Panc1 (cell line): ENCODE measurements at regions not wholly inside any gene's neighbourhood (a gene's known extent, or its start where the extent isn't known, plus 50 kb on each side); places are given as distances from the start of the nearest gene placed in this dataset.

ENCODE experiments used
- ATAC-seq: fragments of 200-7000 bp; cut with Tn5 transposase; 2 replicates; pipeline ENCODE4 v1.9.1; 2020; ENCODE audit warnings: mild to moderate bottlenecking, moderate library complexity
- BruUV-seq: library from RNA; stranded (reverse); fragments of 400-500 nt; replicated peaks from 2 replicates; lab custom pipeline; 2021; lab: Mats Ljungman, UMichigan
- CTCF ChIA-PET: fragments of 300-600 bp; sonication (Branson Sonifier 250); formaldehyde crosslinking; loops from one replicate; lab custom pipeline; 2022; ENCODE audit warnings: antibody characterized with exemption; lab: Charles Lee
- POLR2A ChIA-PET: fragments of 300-600 bp; sonication (Branson Sonifier 250); formaldehyde crosslinking; loops from one replicate; lab custom pipeline; 2022; ENCODE audit warnings: antibody characterized with exemption; lab: Charles Lee
- DNase-seq: peaks from one replicate; pipeline ENCODE4 v3.0.0-alpha.2; 2010; ENCODE audit warnings: low read depth, low spot score
- H3K27ac ChIP-seq: 2 replicates; pipeline ENCODE4 v1.5.1; 2011; ENCODE audit warnings: mild to moderate bottlenecking, low read length, inconsistent platforms
- H3K27me3 ChIP-seq: fragments of 200-500 bp; sonication (Bioruptor generic); 2 replicates; pipeline ENCODE4 v1.6.0; 2014; ENCODE audit warnings: low read length, inconsistent platforms; ENCODE audit not compliant: control insufficient read depth, insufficient read depth
- H3K36me3 ChIP-seq: fragments of 200-500 bp; sonication (Bioruptor generic); 2 replicates; pipeline ENCODE4 v1.5.1; 2014; ENCODE audit warnings: inconsistent platforms, mild to moderate bottlenecking, low read length, moderate library complexity; ENCODE audit not compliant: control insufficient read depth, insufficient read depth
- H3K4me1 ChIP-seq: 2 replicates; pipeline ENCODE4 v1.5.1; 2011; ENCODE audit warnings: inconsistent platforms, mild to moderate bottlenecking, low read length, moderate library complexity; ENCODE audit not compliant: control insufficient read depth, insufficient read depth
- H3K4me3 ChIP-seq, 2 experiments: 2 replicates each; pipeline ENCODE4 v1.5.1; 2011 to 2012; ENCODE audit warnings: low read depth in 2 of 2, low read length in 2 of 2, mild to moderate bottlenecking in 2 of 2, inconsistent platforms in 1 of 2, moderate library complexity in 1 of 2
- H3K9me3 ChIP-seq: fragments of 200-500 bp; sonication (Bioruptor generic); 2 replicates; pipeline ENCODE4 v1.5.1; 2014; ENCODE audit warnings: low read depth, mild to moderate bottlenecking, inconsistent platforms, low read length, moderate library complexity; ENCODE audit not compliant: control insufficient read depth, insufficient read depth
- CTCF ChIP-seq: fragments of 450-650 bp; IDR thresholded peaks from 2 replicates; pipeline ENCODE4 v1.5.1; 2017; ENCODE audit warnings: mild to moderate bottlenecking
- POLR2AphosphoS5 ChIP-seq: IDR thresholded peaks from 2 replicates; pipeline ENCODE4 v1.6.1; 2012; ENCODE audit warnings: mild to moderate bottlenecking, low read depth, low read length, moderate library complexity
- REST ChIP-seq, 2 experiments: IDR thresholded peaks; 2 replicates each; pipeline ENCODE4 v1.6.1; 2011 to 2012; ENCODE audit warnings: low read depth in 2 of 2, control low read depth in 1 of 2, low read length in 1 of 2, mild to moderate bottlenecking in 1 of 2, moderate library complexity in 1 of 2; ENCODE audit not compliant: insufficient read depth in 1 of 2
- SIN3A ChIP-seq: IDR thresholded peaks from 2 replicates; pipeline ENCODE4 v1.6.1; 2012; ENCODE audit warnings: low read depth, mild to moderate bottlenecking, low read length, moderate library complexity, borderline replicate concordance; ENCODE audit not compliant: insufficient read depth
- TCF7L2 ChIP-seq: IDR thresholded peaks from 2 replicates; pipeline ENCODE4 v1.6.1; 2011; ENCODE audit warnings: mild to moderate bottlenecking, low read depth, low read length, inconsistent platforms
- in situ Hi-C: cut with HindIII; loops from 2 replicates; pipeline ENCODE4 v1.10.0; 2016; ENCODE audit warnings: low sequenced_read_pairs, low pct_unique_long_range_greater_than_20kb
- intact Hi-C: fragments of 100-400 bp; cut with micrococcal nuclease; formaldehyde crosslinking; loops from one replicate; pipeline ENCODE4 v1.10.0; 2022; ENCODE audit not compliant: unreplicated experiment

DNA sequence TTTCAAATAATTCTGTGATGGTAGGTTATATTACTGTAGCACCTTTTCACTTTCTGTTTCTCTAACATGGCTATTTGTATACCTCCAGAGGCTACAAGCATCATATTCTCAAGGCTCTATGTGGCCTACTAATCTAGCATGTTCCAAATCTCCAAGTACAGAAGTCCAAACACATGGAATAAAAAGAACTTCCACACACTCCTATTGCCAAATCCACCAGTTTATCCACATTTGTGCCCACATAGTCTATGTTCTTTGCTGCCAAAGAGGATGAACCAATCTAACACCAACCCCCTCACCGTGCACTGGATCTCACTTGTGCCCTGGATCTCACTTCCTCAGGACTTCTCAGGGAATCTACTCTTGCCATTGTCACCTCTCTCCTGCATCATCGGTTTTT lies 247.3 kb upstream of the RBBP8 start:
- no peaks in the 10 kb centered on the region for H3K9me3 ChIP-seq
- no peak overlapping the region for H3K27ac ChIP-seq
- H3K27me3 ChIP-seq: peaks cover 2% of the 10 kb centered on the region; the same call in 1 of the 2 replicates
- H3K4me1 ChIP-seq: no peaks in the 10 kb centered on the region
- TF ChIP-seq TCF7L2 (no peak), REST (IDR thresholded peaks at IDR 0.05; ENCODE audit: insufficient read depth in 1 of 2, low read depth in 2 of 2, low read length in 1 of 2) (no peak), SIN3A (no peak), POLR2AphosphoS5 (no peak), CTCF (no peak)
- H3K4me3 ChIP-seq: no peak overlapping the region
- in situ Hi-C loops: no loop called here
- ChIA-PET POLR2A (no interaction called here), CTCF (no interaction called here)
- no peaks in the 10 kb centered on the region for H3K36me3 ChIP-seq
- BruUV-seq: no TSS peak
- intact Hi-C loops: no loop called here
- no peak for DNase-seq
- no peak for ATAC-seq

DNA sequence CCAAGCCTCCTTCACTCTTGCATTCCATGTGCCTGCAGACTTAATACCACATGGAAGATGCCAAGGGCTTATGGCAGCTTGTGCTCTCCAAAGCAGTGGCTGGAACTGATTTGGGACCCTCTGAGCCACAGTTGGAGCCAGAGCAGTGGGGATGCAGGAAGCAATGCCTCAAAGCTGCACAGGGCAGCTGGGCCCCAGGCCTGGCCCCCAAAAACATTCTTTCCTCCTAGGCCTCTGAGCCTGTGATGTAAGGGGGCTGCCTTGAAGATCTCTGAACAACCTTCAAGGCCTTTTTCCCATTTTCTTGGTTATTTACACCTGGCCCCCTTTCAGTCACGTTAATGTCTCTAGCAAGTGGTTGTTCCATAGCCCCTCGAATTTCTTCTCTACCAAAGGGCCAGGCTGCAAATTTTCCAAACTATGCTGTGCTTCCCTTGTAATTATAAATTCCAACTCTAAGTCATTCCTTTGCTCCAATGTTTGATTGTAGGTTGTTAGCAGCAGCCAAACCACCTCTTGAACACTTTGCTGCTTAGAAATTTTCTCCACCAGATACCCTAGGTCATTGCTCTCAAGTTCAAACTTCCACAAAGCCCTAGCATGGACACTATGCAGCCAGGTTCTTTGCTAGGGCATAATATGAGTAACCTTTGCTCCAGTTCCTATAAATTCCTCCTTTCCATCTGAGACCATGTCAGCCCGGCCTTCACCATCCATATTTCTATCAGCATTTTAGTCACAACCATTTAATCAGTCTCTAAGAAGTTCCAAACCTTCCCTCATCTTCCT lies 245.0 kb upstream of the RBBP8 start:
- peaks cover 2% of the 10 kb centered on the region; the same call in 1 of the 2 replicates for H3K27me3 ChIP-seq
- CTCF ChIA-PET: no interaction called here
- in situ Hi-C loops (no loop called here), intact Hi-C loops (no loop called here)
- DNase-seq (no peak), ATAC-seq (no peak)
- no peaks in the 10 kb centered on the region for H3K9me3 ChIP-seq
- H3K36me3 ChIP-seq: no peaks in the 10 kb centered on the region
- no peak for TF ChIP-seq SIN3A
- POLR2A ChIA-PET: no interaction called here
- H3K4me3 ChIP-seq: no peak overlapping the region
- H3K4me1 ChIP-seq: no peaks in the 10 kb centered on the region
- BruUV-seq: no TSS peak
- H3K27ac ChIP-seq: no peak overlapping the region

DNA sequence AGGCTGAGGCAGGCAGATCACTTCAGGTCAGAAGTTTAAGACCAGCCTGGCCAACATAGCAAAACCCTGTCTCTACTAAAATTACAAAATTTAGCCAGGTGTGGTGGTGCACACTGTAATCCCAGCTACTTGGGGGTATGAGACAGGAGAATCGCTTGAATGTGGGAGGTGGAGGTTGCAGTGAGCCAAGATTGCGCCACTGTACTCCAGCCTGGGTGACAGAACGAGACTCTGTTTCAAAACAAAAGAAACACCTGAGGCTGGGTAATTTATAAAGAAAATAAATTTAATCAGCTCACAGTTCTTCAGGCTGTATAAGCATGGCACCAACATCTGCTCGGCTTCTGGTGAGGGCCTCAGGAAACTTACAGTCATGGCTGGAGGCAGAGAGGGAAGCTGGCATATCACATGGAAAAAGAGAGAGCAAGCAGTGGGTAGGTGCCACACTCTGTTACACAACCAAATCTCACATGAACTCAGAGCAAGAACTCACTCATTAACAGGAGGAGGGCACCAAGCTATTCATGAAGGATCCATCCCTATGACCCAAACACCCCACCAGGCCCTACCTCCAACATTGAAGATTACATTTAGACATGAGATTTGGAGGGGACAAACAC lies 244.1 kb upstream of the RBBP8 start:
- BruUV-seq: no TSS peak
- intact Hi-C loops: no loop called here
- DNase-seq: no peak
- no peak for ATAC-seq
- TF ChIP-seq POLR2AphosphoS5 (no peak), TCF7L2 (no peak), CTCF (no peak), SIN3A (no peak), REST (IDR thresholded peaks at IDR 0.05; ENCODE audit: insufficient read depth in 1 of 2, low read depth in 2 of 2, low read length in 1 of 2) (no peak)
- H3K4me1 ChIP-seq: no peaks in the 10 kb centered on the region
- no peak overlapping the region for H3K4me3 ChIP-seq
- H3K9me3 ChIP-seq: no peaks in the 10 kb centered on the region
- H3K27ac ChIP-seq: no peak overlapping the region
- ChIA-PET POLR2A (no interaction called here), CTCF (no interaction called here)
- in situ Hi-C loops: no loop called here
- H3K27me3 ChIP-seq: 0 out of 2 replicates have a peak, but pooled peaks cover 2% of the 10 kb centered on the region
- H3K36me3 ChIP-seq: no peaks in the 10 kb centered on the region
